Naive thymus-derived CD4-positive, alpha-beta T cell (primary cell): ENCODE measurements at regions not wholly inside any gene's neighbourhood (a gene's known extent, or its start where the extent isn't known, plus 50 kb on each side); places are given as distances from the start of the nearest gene placed in this dataset.
A peak's percentile ranks its signal among the peaks of the same experiment; 100 is the strongest.

ENCODE experiments used
- ATAC-seq: fragments of 150-1000 bp; cut with Tn5 transposase; 2 replicates; pipeline ENCODE4 v1.10.0; 2021; ENCODE audit warnings: mild to moderate bottlenecking, moderate library complexity
- CTCF ChIA-PET: fragments of 350-600 bp; sonication (Branson Sonifier 250); formaldehyde crosslinking; loops from one replicate; lab custom pipeline; 2021; ENCODE audit warnings: antibody characterized with exemption; lab: Charles Lee
- POLR2A ChIA-PET: fragments of 350-600 bp; sonication (Branson Sonifier 250); formaldehyde crosslinking; loops from one replicate; lab custom pipeline; 2021; ENCODE audit warnings: antibody characterized with exemption, inconsistent platforms; lab: Charles Lee
- DNase-seq, 9 donors: peaks; one replicate each; pipeline versions ENCODE4 v3.0.0 to v3.0.0-alpha.2; 2020 to 2022; ENCODE audit warnings: mixed read lengths in 1 of 9
- H3K27ac ChIP-seq: one replicate; pipeline ENCODE4 v1.7.0; 2013; ENCODE audit warnings: mild to moderate bottlenecking, low read depth, low read length, moderate library complexity
- H3K27me3 ChIP-seq, 2 donors: one replicate each; pipeline ENCODE4 v1.7.0; 2013; ENCODE audit warnings: low read length in 2 of 2, mild to moderate bottlenecking in 2 of 2, moderate library complexity in 2 of 2; ENCODE audit not compliant: control insufficient read depth in 2 of 2, insufficient read depth in 2 of 2
- H3K36me3 ChIP-seq, 3 experiments: 1 replicate in 2 of 3; 2 replicates in 1 of 3; pipeline ENCODE4 v1.7.0; 2013; ENCODE audit warnings: low read length in 3 of 3, mild to moderate bottlenecking in 3 of 3, moderate library complexity in 1 of 3; ENCODE audit not compliant: insufficient read depth in 3 of 3, control insufficient read depth in 2 of 3
- H3K4me1 ChIP-seq, 2 donors: one replicate each; pipeline ENCODE4 v1.7.0; 2013; ENCODE audit warnings: low read length in 2 of 2, mild to moderate bottlenecking in 2 of 2, moderate library complexity in 1 of 2; ENCODE audit not compliant: control insufficient read depth in 2 of 2, insufficient read depth in 2 of 2
- H3K4me3 ChIP-seq: 2 replicates; pipeline ENCODE4 v1.7.0; 2013; ENCODE audit warnings: mild to moderate bottlenecking, low read length
- H3K9me3 ChIP-seq, 3 experiments: 1 replicate in 2 of 3; 2 replicates in 1 of 3; pipeline ENCODE4 v1.7.0; 2013; ENCODE audit warnings: low read length in 3 of 3; ENCODE audit not compliant: control insufficient read depth in 2 of 3
- H3K27ac Mint-ChIP-seq, 9 donors: one replicate each; pipeline ENCODE4 v1.8.0; 2020 to 2022; ENCODE audit warnings: mixed read lengths in 9 of 9, mild to moderate bottlenecking in 8 of 9, moderate library complexity in 5 of 9, inconsistent platforms in 2 of 9
- H3K27me3 Mint-ChIP-seq, 5 donors: one replicate each; pipeline ENCODE4 v1.8.0; 2021 to 2022; ENCODE audit warnings: mixed read lengths in 5 of 5, mild to moderate bottlenecking in 1 of 5
- H3K36me3 Mint-ChIP-seq, 5 donors: one replicate each; pipeline ENCODE4 v1.8.0; 2020 to 2022; ENCODE audit warnings: mixed read lengths in 5 of 5, mild to moderate bottlenecking in 3 of 5, inconsistent platforms in 1 of 5
- H3K4me1 Mint-ChIP-seq, 7 donors: one replicate each; pipeline ENCODE4 v1.8.0; 2020 to 2022; ENCODE audit warnings: mixed read lengths in 7 of 7, mild to moderate bottlenecking in 3 of 7, inconsistent platforms in 1 of 7
- H3K4me3 Mint-ChIP-seq, 10 donors: one replicate each; pipeline ENCODE4 v1.8.0; 2020 to 2022; ENCODE audit warnings: mild to moderate bottlenecking in 10 of 10, mixed read lengths in 10 of 10, moderate library complexity in 6 of 10, inconsistent platforms in 2 of 10
- H3K9me3 Mint-ChIP-seq, 11 donors: one replicate each; pipeline ENCODE4 v1.8.0; 2020 to 2022; ENCODE audit warnings: mixed read lengths in 11 of 11, mild to moderate bottlenecking in 4 of 11, inconsistent platforms in 1 of 11, moderate library complexity in 1 of 11
- intact Hi-C, 2 donors: fragments of 100-400 bp; cut with micrococcal nuclease; formaldehyde crosslinking; loops; one replicate each; pipeline ENCODE4 v1.15.1; 2023

DNA sequence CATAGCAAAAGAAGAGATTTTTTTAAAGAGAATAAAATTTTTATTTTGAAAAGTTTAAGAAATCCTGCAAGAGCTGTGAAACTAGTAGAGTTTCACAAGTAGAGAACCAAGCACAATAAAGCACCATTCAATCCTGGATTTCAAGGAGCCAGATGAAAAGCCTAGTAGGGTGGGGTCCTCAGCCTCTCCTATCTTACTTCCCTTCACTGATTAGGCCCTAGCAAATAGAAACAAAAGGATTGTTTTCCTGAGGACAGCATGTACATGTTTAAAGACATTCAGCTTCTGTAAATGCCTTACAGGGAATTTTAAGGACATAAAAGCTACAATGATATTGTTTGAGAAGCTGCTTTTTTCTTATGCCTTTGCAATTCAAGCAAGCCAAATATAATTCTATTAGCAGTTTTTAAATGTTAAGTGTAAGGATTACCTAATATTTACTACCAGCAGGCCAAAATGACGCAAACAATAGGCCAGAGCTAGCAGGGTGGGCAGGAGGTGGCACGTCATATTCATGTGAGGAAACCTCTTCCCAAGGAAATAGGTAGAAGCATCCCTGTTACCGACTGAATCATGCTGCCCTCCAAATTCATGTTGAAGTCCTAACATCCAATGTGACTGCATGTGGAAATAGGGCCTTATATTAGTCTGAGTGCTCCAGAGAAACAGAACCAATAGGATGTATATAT, 337.6 kb downstream of the MLLT3 start:
- Mint-ChIP-seq H3K27me3 (no peaks in the 10 kb centered on the region), H3K36me3 (peaks cover 0 to 13% (median 4%) of the 10 kb centered on the region in 5 donors), H3K4me3 (peak overlapping the region in 2 of 10 donors; percentile 33 to 55), H3K4me1 (peaks cover 8 to 36% (median 31%) of the 10 kb centered on the region in 7 donors), H3K9me3 (peaks cover 0 to 25% (median 5%) of the 10 kb centered on the region in 11 donors), H3K27ac (peak overlapping the region in 4 of 9 donors; percentile 33 to 71 (median 54))
- DNase-seq: no peak
- no peaks in the 10 kb centered on the region for H3K36me3 ChIP-seq
- ChIA-PET POLR2A (interaction anchor here (1.0 to 2.3 kb wide), 6 partner anchors 14 to 40 kb away, joined by 3 to 7 read pairs (median 3); no protein-coding TSS in a partner anchor), CTCF (interaction anchor here (1.6 kb wide), 1 partner anchor 30 kb away, joined by 3 read pairs; no protein-coding TSS in a partner anchor)
- no peaks in the 10 kb centered on the region for H3K27me3 ChIP-seq
- peaks cover 0 to 11% (median 5%) of the 10 kb centered on the region in 3 experiments for H3K9me3 ChIP-seq
- H3K27ac ChIP-seq: no peak overlapping the region
- no peak for ATAC-seq
- intact Hi-C loops: loop anchor here in 1 of 2 donors (5.0 kb wide), 1 partner anchor 38 kb away; no protein-coding TSS in a partner anchor
- H3K4me1 ChIP-seq: peaks cover 0 to 25% of the 10 kb centered on the region in 2 donors
- no peak overlapping the region for H3K4me3 ChIP-seq

DNA sequence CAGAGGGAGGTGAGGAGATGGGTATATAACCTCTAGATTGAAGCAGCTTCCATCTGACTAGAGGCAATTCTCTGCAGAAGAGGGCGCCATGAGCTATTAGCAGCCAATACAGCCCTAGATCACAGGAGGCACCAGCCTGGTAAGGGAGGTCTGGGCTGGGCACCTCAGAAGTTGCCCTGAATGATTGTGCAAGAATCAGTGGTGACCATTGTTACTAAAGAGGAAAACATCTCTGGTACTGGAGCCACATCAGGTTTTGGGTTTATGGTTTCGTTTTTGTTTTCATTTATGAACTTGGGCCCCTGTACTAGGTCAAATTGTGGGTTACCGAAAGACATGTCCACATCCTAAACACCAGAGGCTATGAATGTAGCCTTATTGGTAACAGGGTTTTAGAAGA, 342.0 kb downstream of the MLLT3 start:
- peaks cover 0 to 15% (median 5%) of the 10 kb centered on the region in 7 donors for H3K4me1 Mint-ChIP-seq
- H3K4me3 Mint-ChIP-seq: no peak overlapping the region
- DNase-seq: no peak
- H3K27me3 Mint-ChIP-seq: no peaks in the 10 kb centered on the region
- POLR2A ChIA-PET: no interaction called here
- Histone ChIP-seq H3K27ac (no peak overlapping the region), H3K27me3 (no peaks in the 10 kb centered on the region), H3K36me3 (no peaks in the 10 kb centered on the region), H3K4me1 (peaks cover 0 to 3% of the 10 kb centered on the region in 2 donors), H3K4me3 (no peak overlapping the region), H3K9me3 (no peaks in the 10 kb centered on the region)
- CTCF ChIA-PET: no interaction called here
- no peak for ATAC-seq
- H3K9me3 Mint-ChIP-seq: peaks cover 4 to 32% (median 12%) of the 10 kb centered on the region in 11 donors
- H3K36me3 Mint-ChIP-seq: peaks cover 4 to 38% (median 6%) of the 10 kb centered on the region in 5 donors
- intact Hi-C loops: no loop called here
- H3K27ac Mint-ChIP-seq: peak overlapping the region in 2 of 9 donors; percentile 31 to 37

DNA sequence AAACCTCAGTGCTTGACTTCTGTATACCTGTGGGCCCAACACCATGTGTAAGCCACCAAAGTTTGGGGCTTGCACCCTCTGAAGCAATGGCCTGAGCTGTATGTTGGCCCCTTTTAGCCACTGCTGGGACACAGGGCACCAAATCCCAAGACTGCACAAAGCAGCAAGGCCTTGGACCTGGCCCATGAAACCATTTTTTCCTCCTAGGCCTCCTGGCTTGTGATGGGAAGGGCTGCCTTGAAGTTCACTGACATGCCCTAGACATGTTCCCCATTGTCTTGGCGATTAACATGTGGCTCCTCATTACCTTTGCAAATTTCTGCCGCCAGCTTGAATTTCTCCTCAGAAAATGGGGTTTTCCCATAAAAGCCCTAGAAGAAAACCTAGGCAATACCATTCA, 345.5 kb downstream of the MLLT3 start:
- Mint-ChIP-seq H3K36me3 (peaks cover 4 to 63% (median 6%) of the 10 kb centered on the region in 5 donors), H3K9me3 (peaks cover 5 to 40% (median 12%) of the 10 kb centered on the region in 11 donors)
- POLR2A ChIA-PET: interaction anchor here (0.6 kb wide), 1 partner anchor 28 kb away, joined by 3 read pairs; no protein-coding TSS in a partner anchor

DNA sequence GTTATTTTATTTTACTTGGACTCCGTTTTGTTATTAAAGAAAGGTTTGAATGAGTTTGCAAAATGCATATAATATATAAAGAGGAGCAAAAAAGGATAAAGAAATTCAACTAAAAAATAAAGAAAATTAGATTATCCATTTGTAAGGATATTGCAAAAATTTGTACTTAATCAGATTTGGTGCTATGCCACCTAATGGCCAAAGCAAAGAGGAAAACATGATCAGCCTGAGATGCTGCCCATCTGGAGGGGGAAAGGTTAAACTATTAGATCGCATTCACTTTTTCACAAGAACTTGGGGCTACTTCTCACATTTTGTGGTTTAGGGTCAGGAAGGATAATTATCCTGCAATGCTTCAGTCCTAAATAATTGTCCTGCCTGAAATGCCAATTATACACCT, 350.6 kb downstream of the MLLT3 start:
- DNase-seq (no peak), ATAC-seq (no peak)
- no peaks in the 10 kb centered on the region for H3K36me3 ChIP-seq
- H3K4me1 ChIP-seq: no peaks in the 10 kb centered on the region
- intact Hi-C loops: loop anchor here in 1 of 2 donors (1.0 to 10.0 kb wide), 7 partner anchors 51 to 670 kb away; partner anchors contain the start of gene MLLT3
- no peak overlapping the region for H3K27ac ChIP-seq
- no peaks in the 10 kb centered on the region for H3K27me3 ChIP-seq
- no peaks in the 10 kb centered on the region for H3K9me3 ChIP-seq
- ChIA-PET CTCF (interaction anchor here (0.6 to 2.4 kb wide), 2 partner anchors 258 to 670 kb away, joined by 4 to 8 read pairs; no protein-coding TSS in a partner anchor), POLR2A (interaction anchor here (1.4 kb wide), 1 partner anchor 48 kb away, joined by 4 read pairs; no protein-coding TSS in a partner anchor)
- H3K27me3 Mint-ChIP-seq: no peaks in the 10 kb centered on the region
- H3K4me3 Mint-ChIP-seq: no peak overlapping the region
- no peak overlapping the region for H3K27ac Mint-ChIP-seq
- no peak overlapping the region for H3K4me3 ChIP-seq
- peaks cover 7 to 35% (median 12%) of the 10 kb centered on the region in 7 donors for H3K4me1 Mint-ChIP-seq
- peaks cover 0 to 26% (median 5%) of the 10 kb centered on the region in 11 donors for H3K9me3 Mint-ChIP-seq
- peaks cover 0 to 42% (median 4%) of the 10 kb centered on the region in 5 donors for H3K36me3 Mint-ChIP-seq

More for the DNA sequence above, 345.5 kb downstream of the MLLT3 start:
- Histone ChIP-seq H3K36me3 (no peaks in the 10 kb centered on the region), H3K4me3 (no peak overlapping the region), H3K27me3 (no peaks in the 10 kb centered on the region), H3K27ac (no peak overlapping the region), H3K4me1 (no peaks in the 10 kb centered on the region), H3K9me3 (no peaks in the 10 kb centered on the region)
- Mint-ChIP-seq H3K27me3 (no peaks in the 10 kb centered on the region), H3K4me1 (peaks cover 0 to 30% (median 4%) of the 10 kb centered on the region in 7 donors), H3K4me3 (no peak overlapping the region), H3K27ac (no peak overlapping the region)
- DNase-seq (no peak), ATAC-seq (no peak)
- CTCF ChIA-PET: no interaction called here
- intact Hi-C loops: loop anchor here in 1 of 2 donors (10.0 kb wide), 1 partner anchor 232 kb away; no protein-coding TSS in a partner anchor

DNA sequence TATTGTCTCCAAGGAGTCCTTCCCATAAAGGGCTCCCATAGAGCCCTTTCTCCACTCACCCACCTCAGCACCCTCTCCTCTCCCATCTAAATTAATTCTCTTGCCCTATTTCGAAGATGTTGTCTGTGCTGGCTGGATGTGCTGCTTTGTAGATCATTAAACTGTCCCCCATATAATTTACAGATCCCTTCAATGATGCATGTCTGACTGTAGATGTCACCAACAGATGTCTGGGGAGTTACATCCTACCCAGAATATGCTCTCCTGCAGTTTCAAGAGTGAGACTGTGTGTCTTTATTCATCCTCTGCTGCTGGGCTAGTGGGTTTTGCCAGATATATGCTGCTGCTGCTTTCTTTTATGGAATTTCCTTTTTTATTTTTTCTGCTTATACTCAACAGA, 351.2 kb downstream of the MLLT3 start:
- intact Hi-C loops: loop anchor here in 1 of 2 donors (1.0 to 10.0 kb wide), 7 partner anchors 51 to 670 kb away; partner anchors contain the start of gene MLLT3
- Mint-ChIP-seq H3K9me3 (peaks cover 0 to 24% (median 6%) of the 10 kb centered on the region in 11 donors), H3K4me1 (peaks cover 7 to 35% (median 12%) of the 10 kb centered on the region in 7 donors), H3K36me3 (peaks cover 0 to 38% (median 7%) of the 10 kb centered on the region in 5 donors), H3K27me3 (no peaks in the 10 kb centered on the region), H3K4me3 (no peak overlapping the region), H3K27ac (peak overlapping the region in 5 of 9 donors; percentile 0 to 42 (median 12))
- peak in 5 of 9 donors; percentile 9 to 34 (median 25) for DNase-seq
- no peak overlapping the region for H3K27ac ChIP-seq
- ChIA-PET POLR2A (no interaction called here), CTCF (interaction anchor here (1.0 to 2.4 kb wide), 3 partner anchors 19 to 671 kb away, joined by 4 to 8 read pairs (median 7); no protein-coding TSS in a partner anchor)
- no peaks in the 10 kb centered on the region for H3K9me3 ChIP-seq
- no peaks in the 10 kb centered on the region for H3K27me3 ChIP-seq
- H3K4me3 ChIP-seq: no peak overlapping the region
- no peaks in the 10 kb centered on the region for H3K36me3 ChIP-seq
- no peaks in the 10 kb centered on the region for H3K4me1 ChIP-seq
- ATAC-seq: no peak

DNA sequence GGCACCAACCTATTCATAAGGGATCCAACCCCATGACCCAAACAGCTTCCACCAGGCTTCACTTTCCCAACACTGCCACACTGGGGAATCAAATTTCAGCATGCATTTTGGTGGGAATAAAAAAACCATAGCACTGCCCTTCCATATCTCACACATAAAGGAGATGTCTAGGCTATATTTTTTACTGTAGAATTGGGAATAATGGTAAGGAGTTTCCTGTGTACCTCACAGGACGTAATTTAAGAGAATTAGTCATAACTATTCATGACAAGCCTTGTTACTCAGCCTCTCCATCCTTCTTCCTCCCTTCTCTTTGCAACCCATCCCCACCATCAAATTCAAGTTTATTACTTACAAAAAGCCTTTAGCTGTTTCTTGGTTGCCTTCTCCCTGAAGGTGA, 352.1 kb downstream of the MLLT3 start:
- Histone ChIP-seq H3K27me3 (no peaks in the 10 kb centered on the region), H3K27ac (no peak overlapping the region), H3K4me1 (no peaks in the 10 kb centered on the region), H3K9me3 (no peaks in the 10 kb centered on the region), H3K36me3 (no peaks in the 10 kb centered on the region), H3K4me3 (no peak overlapping the region)
- Mint-ChIP-seq H3K27ac (no peak overlapping the region), H3K4me3 (no peak overlapping the region), H3K36me3 (peaks cover 0 to 30% (median 6%) of the 10 kb centered on the region in 5 donors), H3K4me1 (peaks cover 7 to 33% (median 12%) of the 10 kb centered on the region in 7 donors), H3K27me3 (no peaks in the 10 kb centered on the region), H3K9me3 (peaks cover 0 to 18% (median 7%) of the 10 kb centered on the region in 11 donors)
- no peak for ATAC-seq
- intact Hi-C loops: loop anchor here in 1 of 2 donors (5.0 to 10.0 kb wide), 3 partner anchors 52 to 225 kb away; no protein-coding TSS in a partner anchor
- no peak for DNase-seq
- CTCF ChIA-PET: interaction anchor here (0.6 to 2.4 kb wide), 4 partner anchors 18 to 672 kb away, joined by 3 to 8 read pairs (median 6); no protein-coding TSS in a partner anchor
- POLR2A ChIA-PET: no interaction called here
